Activated T-cell treated with anti-CD3 and anti-CD28 coated beads for 48 hours (primary cell): ENCODE measurements at regions not wholly inside any gene's neighbourhood (a gene's known extent, or its start where the extent isn't known, plus 50 kb on each side); places are given as distances from the start of the nearest gene placed in this dataset.

ENCODE experiments used
- DNase-seq: peaks from one replicate; pipeline ENCODE4 v3.0.0-alpha.2; 2020; ENCODE audit warnings: low read depth

- no peak for DNase-seq
These were observed 396.1 kb upstream of the PLXNA2 start for GRCh38 chr1:208640295-208640694.

DNA sequence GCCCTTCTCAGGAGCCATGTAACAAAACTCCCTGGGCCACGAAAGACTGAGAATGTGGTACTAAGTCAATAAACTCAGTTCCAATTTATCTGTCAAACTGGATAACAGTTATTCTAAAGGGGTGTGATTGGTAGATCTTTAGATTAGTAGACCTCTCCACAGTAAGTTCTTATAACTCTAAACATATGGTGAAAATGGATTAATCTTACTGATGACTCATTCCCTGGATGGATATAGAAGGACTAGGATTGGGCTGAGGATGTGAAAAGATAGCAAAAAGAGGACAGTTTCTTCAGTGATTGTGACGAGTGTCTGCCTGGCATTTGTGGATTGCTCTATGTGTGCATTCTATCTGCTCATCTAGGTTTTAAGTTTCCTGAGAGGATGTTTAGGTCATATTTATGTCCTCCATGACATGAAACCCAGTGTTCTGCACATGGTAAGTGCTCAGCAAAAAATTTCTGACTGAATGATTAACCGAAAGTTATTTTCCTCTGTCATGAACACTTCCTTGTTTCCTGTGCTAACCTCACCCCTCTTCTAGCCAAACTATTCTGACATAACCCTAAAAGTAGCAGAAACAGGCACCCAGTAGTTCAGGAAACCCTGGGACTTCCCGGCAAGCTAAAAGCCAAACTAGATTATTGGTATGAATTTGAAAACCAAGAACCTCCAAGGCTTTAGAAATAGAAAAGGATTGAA is 397.5 kb upstream of the PLXNA2 start:
- no peak for DNase-seq

DNA sequence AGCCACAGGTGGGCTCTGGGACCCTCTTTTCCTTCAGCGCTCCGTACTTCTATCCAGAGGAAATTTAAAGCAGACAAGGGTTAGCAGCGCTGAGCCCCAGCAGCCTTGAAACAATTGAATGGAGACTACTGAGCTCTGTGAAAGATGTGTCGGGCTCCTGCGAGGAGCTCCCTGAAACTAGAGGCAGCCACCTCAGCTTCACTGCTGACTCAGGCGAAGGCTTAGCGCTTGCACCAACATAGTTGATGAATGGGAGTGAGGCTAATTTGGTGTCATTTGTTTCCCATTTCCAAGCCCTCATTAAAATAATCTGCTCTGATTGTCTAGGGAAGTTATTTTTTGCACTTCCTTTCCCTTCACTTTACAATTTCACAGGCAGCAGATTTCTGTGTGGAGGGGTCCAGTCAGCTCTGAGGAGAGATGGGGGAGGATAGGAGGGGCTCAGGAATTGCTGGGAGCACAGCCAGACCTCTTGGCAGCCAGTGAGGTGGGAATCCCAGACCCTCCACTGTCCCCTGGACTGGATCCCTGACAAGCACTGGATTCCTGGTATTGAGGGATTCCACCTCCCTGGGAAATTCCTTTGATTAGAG is 398.9 kb upstream of the PLXNA2 start:
- no peak for DNase-seq

DNA sequence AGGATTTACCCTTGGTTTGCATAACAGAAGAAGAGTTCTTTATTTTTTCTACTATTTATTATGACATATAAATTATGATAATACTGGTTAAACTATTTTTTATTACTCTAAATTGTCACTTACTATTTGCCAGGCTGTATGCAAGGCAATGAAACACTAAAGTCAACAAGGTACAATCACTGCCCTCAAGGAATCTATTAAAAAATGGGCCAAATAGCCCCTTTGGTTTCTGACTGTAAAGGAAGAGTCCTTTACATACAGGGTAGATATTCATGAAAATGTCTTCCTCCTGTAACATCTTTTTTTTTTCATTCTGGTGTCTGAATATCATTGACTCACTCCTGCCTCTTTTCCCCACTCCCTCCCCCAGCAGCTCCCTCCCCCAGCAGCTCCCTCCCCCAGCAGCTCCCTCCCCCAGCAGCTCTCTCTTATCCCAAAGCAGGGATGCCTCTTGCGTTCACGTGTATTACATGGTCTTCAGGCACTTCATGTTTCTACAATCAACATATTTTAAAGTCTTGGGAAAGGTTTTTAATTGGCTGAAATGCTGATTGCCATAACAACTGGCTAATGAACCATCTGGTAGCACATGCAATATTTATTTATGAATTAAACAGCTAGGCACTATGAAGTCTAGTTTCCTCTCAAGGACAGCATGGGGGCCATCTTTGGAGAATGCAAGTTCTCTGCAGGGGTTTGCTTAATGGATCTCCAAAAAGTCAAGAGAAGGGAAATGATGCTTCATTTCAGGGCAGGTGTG is 400.4 kb upstream of the PLXNA2 start:
- DNase-seq, result no peak

DNA sequence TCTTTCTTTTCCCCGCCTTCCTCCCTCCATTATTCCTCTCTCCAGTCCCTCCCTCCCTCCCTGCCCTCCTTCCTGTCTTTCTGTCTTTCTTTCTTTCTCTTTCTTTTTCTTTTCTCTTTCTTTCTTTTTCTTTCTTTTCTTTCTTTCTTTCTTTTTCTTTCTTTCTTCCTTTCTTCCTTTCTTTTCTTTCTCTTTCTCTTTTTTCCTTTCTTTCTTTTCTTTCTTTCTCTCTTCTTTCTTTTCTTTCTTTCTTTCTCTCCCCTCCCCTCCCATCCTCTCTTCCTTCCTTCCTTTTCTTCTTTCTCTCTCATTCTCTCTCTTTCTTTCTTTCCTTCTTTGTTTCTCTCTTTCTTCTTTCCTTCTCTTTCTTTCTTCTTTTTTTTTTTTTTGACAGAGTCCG is 402.2 kb upstream of the PLXNA2 start:
- DNase-seq, result no peak

- DNase-seq, result no peak
These were observed 404.0 kb upstream of the PLXNA2 start for GRCh38 chr1:208648146-208648545.

DNA sequence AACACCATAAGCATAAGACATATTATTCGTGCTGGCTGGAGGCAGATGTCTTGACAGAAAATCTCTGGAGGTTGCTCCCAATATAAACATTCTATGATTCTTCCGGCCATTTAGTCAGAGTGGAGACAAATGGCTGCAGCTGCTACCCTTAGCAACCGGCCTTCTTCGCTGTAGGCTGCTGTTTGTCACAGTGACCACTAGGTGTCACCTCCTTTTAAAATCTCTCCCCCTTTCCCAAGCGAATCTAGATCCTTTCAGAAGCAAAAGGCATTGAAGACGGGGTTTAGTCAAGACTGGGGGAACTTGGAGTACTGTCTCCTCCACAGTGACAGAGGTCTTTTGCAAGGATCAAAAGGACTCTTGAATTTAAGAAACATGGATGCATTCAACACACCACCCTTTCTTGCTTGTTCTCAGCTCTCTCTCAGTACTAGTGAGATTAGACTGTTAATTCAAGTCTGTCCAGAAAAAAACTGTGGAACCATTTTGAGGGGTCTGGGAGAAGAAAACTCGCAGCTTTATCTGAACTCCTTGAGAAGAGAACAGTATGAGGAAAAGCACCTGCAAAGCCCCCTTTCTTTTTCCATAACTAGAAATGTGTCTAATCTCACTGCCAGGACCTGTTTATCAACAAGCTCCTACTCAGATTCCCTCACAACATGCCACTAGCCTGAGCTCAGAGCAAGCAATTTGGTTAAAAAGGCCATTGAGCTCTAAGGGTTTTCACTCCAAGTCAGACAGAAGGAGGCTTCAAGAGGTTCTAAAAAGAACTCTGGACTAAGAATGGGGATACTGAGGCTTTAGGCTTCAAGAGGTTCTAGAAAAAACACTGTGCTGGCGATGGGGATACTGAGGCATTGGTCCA is 408.3 kb upstream of the PLXNA2 start:
- DNase-seq, result peak; percentile 6

DNA sequence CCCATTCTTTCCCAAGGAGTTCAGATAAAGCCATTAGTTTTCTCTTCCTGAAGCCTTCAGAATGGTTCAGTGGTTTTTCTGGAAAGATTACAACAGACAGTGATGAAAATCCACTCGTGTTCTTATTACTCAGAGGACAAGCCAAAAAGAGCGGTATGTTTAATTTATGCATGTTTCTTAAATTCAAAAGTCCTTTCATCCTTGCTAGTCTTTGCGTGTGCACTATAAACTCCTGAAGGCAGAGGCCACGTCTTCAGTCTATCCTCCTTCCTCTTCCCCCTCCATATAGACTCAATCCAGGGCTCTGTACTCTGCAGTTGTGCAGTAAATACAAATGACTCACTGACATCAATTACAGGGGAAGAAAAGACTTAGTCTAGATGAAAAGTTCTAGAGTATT is 409.2 kb upstream of the PLXNA2 start:
- DNase-seq, result no peak

DNA sequence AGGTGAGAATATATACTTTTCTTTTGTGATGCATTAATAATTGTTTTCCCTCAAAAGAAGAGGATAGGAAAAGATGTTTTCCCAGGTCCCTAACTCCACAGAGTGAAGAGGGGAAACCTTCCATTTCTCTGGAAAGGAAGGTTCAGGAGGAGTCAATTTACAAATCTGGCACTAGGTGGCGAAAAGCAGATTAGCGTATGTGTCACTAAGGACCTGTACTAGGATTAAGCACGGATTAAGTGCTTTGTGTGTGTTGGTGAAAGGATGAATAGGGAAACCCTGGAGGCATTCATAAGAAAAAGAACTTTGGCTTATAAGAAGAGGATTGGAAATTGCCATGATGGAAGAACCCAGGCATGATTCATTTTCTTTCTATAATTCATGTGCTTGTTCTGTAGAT is 410.1 kb upstream of the PLXNA2 start:
- no peak for DNase-seq

DNA sequence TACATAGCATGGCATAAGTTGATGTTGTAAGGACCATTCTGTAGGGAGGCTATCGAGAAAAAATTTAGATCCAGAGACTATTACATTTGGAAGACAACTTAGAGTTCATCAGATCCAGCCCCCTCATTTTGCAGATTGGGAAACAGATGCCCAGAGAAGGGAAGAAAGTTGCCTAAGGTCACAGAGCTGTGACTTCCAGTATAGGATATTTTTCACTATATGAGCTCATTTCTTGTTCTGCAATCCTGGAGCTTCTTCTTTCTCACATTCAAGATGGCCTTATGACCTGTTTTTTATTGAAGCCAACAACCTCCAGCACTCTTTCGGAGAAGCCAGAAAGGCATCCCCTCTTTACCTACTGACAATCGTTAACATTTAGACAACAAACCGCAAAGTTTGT is 421.8 kb upstream of the PLXNA2 start:
- DNase-seq, result no peak

DNA sequence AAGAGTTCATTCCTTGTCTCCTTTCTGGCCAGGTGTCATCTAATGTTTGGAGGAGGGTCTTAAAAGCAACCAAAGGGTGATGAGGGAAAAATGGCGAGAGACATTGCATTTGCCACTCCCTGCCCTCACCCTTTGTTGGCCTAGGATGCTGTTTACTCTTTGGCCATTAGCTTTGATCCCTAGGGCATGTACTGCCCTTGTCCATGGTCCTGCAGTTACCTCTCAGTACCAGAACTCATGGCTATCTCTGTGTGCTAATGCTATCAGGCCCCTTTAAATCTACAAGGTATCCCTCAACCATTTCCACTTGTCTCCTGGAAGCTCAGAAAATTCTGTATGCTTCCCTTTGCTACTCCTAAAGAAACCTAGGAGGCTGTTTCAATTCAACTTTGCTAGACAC is 424.8 kb upstream of the PLXNA2 start:
- no peak for DNase-seq

GRCh38 chr1:208670778-208671177 is 426.6 kb upstream of the PLXNA2 start:
- no peak for DNase-seq

GRCh38 chr1:208681878-208682663 is 437.9 kb upstream of the PLXNA2 start:
- no peak for DNase-seq

DNA sequence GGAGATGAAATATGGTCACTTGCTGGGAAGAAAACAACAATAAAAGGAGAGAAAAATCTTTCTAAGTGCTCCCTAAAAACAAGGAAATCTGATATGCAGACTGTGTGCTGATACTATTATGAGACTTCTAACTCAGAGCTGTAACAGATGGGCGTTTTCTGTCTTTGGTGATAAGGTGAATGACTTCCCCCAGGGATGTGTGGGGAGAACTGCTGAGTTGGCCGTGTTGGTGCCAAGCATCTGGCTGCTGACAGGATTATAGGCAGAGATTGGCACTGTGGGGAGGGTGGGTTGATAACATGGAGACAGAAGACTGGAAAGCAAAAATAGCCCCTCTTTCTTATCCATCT is 438.5 kb upstream of the PLXNA2 start:
- no peak for DNase-seq

DNA sequence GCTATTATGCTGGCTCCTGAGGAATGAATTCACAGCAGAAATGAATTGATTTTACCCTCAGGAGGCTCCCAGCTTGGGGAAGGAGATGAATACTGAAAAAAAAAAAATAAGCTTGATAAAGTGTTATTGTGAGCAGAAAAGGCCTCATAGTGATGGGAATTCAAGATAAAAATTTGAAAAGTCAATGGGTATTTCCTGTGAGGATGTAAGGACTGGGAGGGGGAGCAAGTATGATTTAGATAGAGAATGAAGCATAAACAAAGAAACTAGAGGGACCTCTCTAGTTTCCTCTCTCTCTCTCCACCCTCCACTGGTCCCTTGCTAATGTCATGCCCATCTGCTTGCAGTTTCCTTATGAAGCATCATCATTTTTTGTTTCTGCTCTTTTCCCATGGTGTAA is 439.0 kb upstream of the PLXNA2 start:
- DNase-seq, result no peak

DNA sequence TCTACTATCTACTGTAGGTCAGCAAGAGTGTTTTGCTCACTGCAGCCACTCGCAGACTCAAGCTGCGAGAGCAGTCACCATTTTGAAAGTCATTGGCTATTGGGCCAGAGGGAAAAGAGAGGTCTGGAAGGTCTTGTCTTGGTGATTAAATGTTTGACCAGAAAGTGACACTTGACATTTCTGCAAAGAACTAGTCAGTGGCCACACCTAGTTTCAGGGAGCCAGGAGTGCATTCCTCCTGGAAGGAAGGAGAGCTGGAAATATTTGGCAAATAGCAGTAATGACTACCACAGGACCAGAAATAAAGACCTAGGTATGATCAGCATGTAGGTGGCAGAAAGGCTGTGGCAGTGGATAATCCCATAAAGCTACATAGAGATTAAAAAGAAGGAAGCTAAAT is 440.0 kb upstream of the PLXNA2 start:
- no peak for DNase-seq

DNA sequence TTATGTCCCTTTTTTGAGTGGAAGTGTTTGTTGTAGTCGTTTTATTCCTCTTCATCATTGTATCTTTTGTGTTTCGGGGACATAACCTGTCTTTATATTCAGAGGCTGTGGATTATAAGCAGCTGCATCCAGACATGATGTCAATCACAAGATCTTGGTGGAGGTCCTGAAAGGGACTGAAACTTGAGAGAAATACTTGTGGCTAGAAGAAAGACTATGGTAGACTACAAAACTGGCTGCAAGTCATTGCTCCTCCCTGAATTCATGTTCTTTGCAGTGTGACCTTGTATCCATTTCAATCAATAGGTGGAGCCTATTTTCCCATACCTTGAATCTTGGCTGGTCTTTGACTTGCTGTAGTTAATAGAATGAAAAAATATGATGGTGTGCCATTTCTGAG is 442.4 kb upstream of the PLXNA2 start:
- no peak for DNase-seq

- DNase-seq, result no peak
These were observed 444.6 kb upstream of the PLXNA2 start for GRCh38 chr1:208688656-208689315.

- DNase-seq, result no peak
These were observed 446.8 kb upstream of the PLXNA2 start for GRCh38 chr1:208691012-208691411.

DNA sequence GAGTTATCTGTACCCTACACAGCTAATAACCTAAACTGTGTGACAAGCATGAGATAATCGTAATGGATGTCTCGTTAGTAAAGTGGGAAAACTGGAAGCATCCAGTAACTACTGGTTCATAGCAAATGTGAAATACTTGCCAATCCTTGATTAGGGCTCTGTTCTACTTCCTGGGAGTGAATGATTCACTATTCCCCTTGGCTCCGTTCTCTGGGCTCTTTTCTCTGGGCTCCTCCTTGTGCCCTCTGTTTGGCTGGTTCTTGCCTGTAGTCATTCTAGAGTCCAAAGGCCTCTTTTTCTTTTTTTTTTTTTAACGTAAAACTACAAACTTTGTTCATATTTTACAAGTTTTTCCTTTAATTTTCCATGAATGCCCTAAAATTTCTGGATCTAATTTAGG is 465.8 kb upstream of the PLXNA2 start:
- no peak for DNase-seq

GRCh38 chr1:208714323-208714722 is 470.1 kb upstream of the PLXNA2 start:
- no peak for DNase-seq
